8988T (cell line): ENCODE measurements at regions not wholly inside any gene's neighbourhood (a gene's known extent, or its start where the extent isn't known, plus 50 kb on each side); places are given as distances from the start of the nearest gene placed in this dataset.
A peak's percentile ranks its signal among the peaks of the same experiment; 100 is the strongest.

Experiments
- DNase-seq: peaks from one replicate; pipeline ENCODE4 v3.0.0; 2011

DNA sequence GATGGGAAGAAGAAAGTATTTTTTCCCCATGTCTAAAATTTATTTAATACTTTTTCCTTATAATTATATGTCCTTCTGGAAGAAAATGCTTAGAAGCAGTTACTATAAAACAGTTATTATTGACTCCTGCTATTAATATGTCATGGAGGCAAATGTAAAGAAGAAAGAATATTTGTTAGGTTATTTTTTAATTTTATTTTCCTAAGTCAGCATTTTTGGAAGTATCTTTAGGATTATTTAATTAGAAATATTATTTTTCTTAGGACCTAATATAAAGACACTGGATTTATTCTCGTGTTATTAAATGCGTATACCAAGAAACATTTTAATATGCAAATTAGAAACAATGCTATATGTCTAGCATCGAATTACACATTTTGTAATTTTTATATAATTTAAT is 687.7 kb downstream of the TRAM1L1 start:
- DNase-seq = no peak

- no peak for DNase-seq
These were observed 688.1 kb downstream of the TRAM1L1 start for GRCh38 chr4:116397291-116397690.

GRCh38 chr4:116395408-116395807 is 690.0 kb downstream of the TRAM1L1 start:
- DNase-seq = no peak

DNA sequence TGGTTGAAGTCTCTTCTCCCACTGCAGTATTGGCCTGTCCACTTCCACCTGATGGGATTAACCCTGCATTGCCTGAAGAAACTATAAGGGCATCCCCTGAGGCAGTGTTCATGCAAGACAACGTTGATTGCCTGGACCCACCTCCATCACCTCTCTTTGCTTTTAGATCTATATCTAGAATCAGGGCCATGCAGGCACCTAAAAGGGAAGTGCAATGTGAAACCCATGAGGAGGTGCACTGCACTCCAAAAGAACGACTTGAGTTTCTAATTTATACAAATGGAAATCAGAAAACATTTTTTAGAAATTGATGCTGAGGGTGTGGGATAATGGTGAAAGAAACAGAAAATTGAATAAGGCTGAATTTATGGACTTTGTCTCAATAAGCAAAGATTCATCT is 694.4 kb downstream of the TRAM1L1 start:
- DNase-seq = no peak

DNA sequence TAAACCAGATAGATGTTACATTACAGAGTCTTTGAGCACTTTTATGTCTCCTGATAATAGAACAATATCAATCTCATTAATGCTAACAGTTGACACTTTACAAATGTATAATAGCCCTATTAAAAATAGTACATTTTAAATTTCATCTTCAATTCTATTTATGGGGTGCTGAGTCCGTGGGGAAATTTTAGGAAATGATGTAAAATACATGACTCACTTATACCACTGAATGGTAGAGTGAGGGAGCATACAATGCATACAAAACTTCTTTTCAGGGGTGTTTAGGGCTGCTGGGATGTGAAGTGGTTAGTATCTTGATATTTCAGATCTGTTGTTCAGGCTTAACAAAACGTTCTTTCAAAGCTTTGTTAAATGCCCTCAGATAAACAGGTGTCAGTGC is 696.2 kb downstream of the TRAM1L1 start:
- no peak for DNase-seq

- DNase-seq = no peak
These were observed 697.4 kb downstream of the TRAM1L1 start for GRCh38 chr4:116387937-116388474.

DNA sequence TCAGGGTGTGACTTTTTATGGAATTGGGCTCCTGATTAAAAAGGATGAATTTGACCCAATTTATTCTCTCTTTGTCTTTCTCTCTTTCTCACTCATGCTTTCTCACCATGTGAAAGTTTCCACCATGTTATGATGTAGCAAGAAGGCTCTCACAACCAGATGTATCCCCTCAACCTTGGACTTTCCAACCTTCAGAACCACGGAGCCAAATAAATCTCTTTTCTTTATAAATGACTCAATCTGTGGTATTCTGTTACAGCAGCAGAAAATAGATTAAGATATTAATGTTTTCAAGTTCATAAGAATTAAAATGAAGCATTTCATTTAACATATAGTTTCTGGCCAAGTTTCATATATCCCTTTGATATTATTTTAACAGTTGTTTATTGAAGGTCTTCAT is 698.5 kb downstream of the TRAM1L1 start:
- DNase-seq = no peak

DNA sequence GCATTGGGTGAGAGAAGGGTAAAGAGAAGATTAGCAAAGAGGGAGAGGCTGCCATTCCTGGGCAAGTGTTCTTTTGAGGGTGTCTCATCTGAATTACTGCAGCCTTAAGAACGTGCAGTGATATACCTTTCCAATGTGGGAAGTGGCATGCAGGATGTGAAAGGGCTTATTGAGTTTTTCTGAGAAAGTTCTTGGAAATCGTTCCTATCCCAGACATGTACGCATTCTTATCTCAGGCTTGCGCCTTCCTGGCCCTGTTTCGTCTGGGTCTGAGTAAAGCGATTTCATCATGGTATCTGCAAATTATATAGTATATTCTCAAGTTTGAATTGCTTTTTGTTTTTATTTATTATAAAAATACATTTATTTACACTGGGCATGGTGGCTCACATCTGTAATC is 699.8 kb downstream of the TRAM1L1 start:
- DNase-seq = no peak

DNA sequence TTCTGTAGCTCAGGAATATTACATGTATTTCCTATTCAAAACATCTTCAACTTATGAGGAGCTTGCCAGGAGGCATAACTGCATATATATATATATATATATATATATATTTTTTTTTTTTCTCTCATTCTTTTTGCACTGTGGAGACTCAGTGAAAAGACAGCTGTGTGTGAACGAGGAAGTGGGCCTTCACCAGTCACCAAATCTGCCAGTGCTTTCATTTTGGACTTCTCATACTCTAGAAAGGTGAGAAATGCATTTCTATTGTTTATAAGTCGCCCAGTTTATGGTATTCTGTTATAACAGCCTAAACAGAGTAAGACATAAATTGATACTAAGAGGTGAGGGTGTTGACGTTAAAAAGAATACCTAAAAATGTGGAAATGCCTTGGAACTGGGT is 710.6 kb downstream of the TRAM1L1 start:
- DNase-seq = no peak

GRCh38 chr4:116362583-116362982 is 722.8 kb downstream of the TRAM1L1 start:
- DNase-seq = no peak

DNA sequence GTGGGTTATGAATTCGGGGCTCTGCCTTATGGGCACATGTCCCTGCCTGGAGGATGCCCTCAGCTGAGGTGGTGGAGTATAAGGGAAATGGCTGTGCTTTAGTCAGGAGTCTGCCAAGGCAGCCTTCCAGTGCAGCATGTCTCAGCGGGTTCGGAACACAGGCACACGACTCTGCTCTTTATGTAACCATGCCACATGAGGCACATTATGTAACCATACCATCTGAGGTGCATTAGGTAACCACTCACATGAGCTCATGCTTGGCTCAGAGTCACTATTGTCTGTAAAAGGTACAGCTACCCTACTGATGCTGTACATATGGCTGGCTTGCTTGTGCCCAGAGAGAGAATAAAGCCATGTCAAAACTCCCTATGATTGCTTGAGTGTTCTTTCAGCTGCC is 723.6 kb downstream of the TRAM1L1 start:
- DNase-seq = no peak

GRCh38 chr4:116358633-116359222 is 726.6 kb downstream of the TRAM1L1 start:
- peak; percentile 9 for DNase-seq

- DNase-seq = no peak
These were observed 727.6 kb downstream of the TRAM1L1 start for GRCh38 chr4:116357758-116358157.

- DNase-seq = no peak
These were observed 738.6 kb downstream of the TRAM1L1 start for GRCh38 chr4:116346750-116347149.

- no peak for DNase-seq
These were observed 741.6 kb downstream of the TRAM1L1 start for GRCh38 chr4:116343809-116344208.

DNA sequence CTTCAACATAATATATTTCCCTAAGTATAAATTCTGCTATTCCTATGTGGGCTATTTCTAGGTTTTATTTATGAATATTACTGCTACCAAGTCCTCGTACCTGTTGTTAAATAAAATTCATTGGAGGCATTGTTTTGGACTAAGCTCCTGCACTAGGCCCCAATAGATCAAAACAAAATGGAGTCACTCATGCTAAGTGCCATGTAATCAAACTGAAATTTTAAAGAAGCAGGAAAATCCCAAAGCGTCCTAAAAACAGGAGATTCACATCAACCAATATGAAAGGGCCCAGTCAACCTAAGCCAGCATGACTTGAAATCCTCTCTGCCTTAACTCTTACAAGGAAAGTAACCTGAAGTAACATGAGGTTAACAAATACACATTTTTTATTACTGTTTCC is 743.2 kb downstream of the TRAM1L1 start:
- no peak for DNase-seq

GRCh38 chr4:116332508-116332907 is 752.9 kb downstream of the TRAM1L1 start:
- no peak for DNase-seq

DNA sequence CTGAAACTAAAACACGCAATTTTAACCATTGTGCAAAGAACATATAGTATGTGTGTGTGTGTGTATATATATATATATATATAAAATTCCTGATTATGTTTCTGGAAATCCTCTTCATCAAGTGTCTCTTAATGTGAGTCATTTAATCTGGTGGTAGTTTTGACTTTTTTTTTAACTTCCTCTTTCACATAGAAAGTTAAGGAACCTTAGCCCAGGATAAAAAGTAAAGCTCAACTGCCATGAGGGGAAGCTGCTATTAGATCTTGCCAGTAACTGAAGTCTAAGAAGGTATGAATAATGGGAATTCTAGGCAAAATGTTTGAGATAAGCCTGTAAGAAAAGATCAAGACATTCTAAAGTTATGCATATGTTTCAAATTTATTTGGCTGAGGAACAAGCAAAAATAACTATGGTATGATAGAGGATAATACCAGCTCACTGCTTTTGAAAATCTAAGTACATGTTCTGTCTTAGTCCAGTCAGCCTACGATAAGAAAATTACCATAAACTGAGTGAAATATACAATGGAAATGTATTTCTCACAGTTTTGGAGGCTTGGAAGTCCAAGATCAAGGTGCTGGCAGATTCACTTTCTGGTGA is 757.0 kb downstream of the TRAM1L1 start:
- DNase-seq = no peak

GRCh38 chr4:116323606-116324005 is 761.8 kb downstream of the TRAM1L1 start:
- no peak for DNase-seq

DNA sequence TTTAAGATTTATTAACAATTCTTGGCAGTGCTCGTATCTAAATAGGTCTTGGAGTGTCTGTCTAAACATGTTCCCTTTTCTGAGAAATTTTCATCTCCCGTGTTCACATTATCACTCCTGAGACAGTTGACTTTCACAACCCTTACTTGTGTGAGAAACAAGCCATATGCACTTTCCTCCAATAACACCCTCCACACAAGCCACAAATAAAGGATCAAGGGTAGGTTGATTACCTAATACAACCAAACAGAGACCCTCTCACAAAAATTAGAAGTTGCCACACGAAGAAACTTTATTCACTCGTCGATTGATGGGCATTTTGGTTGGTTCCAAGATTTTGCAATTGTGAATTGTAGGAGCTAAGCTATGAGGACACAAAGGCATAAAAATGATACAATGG is 763.9 kb downstream of the TRAM1L1 start:
- DNase-seq = no peak

DNA sequence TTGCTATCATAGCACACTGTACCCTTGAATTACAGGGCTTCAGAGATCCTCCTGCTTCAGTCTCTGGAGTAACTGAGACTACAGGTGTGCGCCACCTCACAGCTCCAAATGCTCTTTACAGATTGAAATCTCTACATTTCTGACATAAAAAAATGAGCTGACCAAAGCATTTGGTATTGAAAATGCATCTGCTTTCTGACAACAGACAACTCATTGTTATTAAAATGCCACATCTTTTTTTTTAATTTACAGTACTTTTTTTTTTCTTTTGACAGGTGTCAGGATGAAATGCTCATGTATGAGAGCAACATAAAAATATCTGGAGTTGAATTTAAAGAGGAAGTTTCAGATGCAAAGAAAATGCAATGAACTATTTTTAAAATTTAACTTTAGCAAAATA is 764.5 kb downstream of the TRAM1L1 start:
- DNase-seq = no peak

DNA sequence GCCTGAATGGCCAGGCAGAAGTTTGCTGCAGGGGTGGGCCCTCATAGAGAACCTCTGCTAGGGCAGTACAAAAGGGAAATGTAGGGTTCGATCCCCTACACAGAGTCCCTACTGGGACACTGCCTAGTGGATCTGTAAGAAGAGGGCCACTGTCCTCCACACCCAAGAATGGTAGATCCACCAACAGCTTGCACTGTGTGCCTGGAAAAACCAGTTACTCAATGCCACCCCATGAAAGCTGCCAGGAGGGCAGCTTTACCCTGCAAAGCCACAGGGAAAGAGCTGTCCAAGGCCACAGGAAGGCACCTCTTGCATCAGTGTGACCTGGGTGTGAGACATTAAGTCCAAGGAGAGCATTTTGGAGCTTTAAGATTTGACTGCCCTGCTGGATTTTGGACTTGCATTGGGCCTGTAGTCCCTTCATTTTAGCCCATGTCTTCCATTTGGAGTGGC is 781.6 kb downstream of the TRAM1L1 start:
- DNase-seq = no peak

DNA sequence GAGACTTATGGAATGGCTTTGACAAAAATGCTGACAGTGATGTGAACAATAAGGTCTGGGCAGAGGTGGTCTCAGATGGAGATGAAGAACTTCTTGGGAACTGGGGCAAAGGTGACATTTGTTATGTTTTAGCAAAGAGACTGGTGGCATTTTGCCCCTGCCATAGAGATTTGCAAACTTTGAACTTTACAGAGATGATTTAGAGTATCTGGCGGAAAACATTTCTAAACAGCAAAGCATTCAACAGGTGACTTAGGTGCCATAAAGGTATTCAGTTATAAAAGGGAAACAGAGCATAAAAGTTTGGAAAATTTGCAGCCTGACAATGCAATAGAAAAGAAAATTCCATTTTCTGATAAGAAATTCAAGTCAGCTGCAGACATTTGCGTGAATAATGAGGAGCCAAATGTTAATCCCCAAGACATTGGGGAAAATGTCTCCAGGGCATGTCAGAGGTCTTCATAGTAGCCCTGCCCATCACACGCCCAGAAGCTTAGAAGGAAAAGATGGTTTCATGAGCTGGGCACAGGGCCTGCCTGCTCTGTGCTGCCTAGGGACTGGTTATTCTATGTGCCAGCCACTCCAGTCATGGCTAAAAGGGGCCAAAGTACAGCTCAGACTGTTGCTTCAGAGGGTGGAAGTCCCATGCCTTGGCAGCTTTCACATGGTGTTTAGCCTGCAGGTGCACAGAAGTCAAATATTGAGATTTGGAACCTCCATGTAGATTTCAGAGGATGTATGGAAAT is 782.2 kb downstream of the TRAM1L1 start:
- no peak for DNase-seq

DNA sequence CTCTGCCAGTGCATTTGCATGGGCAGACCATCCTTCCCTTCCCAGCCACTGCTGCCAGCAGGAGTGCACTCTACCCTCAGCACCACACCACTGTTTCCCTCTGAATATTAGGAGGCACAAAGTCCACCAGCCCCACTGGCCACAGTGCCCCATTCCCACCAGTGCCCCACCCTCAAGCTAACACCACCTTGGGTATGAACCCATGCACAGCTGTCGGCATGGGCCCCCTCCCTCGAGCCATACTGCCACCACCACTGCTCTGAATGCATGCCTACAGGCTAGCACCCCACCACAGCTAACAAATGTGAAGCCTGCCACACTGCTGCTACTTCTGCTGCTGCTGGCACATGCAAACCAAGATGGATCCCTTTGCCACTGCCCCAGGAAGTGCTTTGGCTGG is 810.4 kb downstream of the TRAM1L1 start:
- DNase-seq = no peak
